PC-3 (cell line): ENCODE measurements at regions not wholly inside any gene's neighbourhood (a gene's known extent, or its start where the extent isn't known, plus 50 kb on each side); places are given as distances from the start of the nearest gene placed in this dataset.
A peak's percentile ranks its signal among the peaks of the same experiment; 100 is the strongest.
"Not testable (repeated sequence)": the region's sequence is repeated elsewhere in the genome, so short reads cannot be mapped to it uniquely, and the experiment has no call there.

Experiments used
- ATAC-seq: fragments of 200-7000 bp; cut with Tn5 transposase; 2 replicates; pipeline ENCODE4 v1.9.1; 2020; ENCODE audit warnings: mild to moderate bottlenecking, moderate library complexity
- BruUV-seq: library from RNA; stranded (reverse); fragments of 400-500 nt; replicated peaks from 2 replicates; lab custom pipeline; 2021; lab: Mats Ljungman, UMichigan
- CTCF ChIA-PET: fragments of 300-600 bp; sonication (Branson Sonifier 250); formaldehyde crosslinking; loops from one replicate; lab custom pipeline; 2022; ENCODE audit warnings: antibody characterized with exemption; lab: Charles Lee
- POLR2A ChIA-PET: fragments of 300-600 bp; sonication (Branson Sonifier 250); formaldehyde crosslinking; loops from one replicate; lab custom pipeline; 2022; ENCODE audit warnings: antibody characterized with exemption; ENCODE audit not compliant: unreplicated experiment; lab: Charles Lee
- DNase-seq: peaks from one replicate; pipeline ENCODE4 v3.0.0-alpha.2; 2015
- H2AFZ ChIP-seq: fragments of 300-600 bp; sonication (generic); 2 replicates; pipeline ENCODE4 v1.6.0; 2016; ENCODE audit warnings: antibody characterized with exemption, low read length
- H3F3A ChIP-seq: fragments of 300-600 bp; sonication (generic); one replicate; pipeline ENCODE4 v1.6.0; 2017; ENCODE audit warnings: antibody characterized with exemption, low read length, control low read depth, mild to moderate bottlenecking; ENCODE audit not compliant: unreplicated experiment
- H3K27ac ChIP-seq: fragments of 300-600 bp; sonication (generic); 2 replicates; pipeline ENCODE4 v1.5.1; 2016; ENCODE audit warnings: mild to moderate bottlenecking, low read length
- H3K27me3 ChIP-seq: fragments of 300-600 bp; sonication (generic); 2 replicates; pipeline ENCODE4 v1.6.1; 2016; ENCODE audit warnings: low read length, mixed read lengths
- H3K36me3 ChIP-seq: fragments of 300-600 bp; sonication (generic); 2 replicates; pipeline ENCODE4 v1.6.1; 2016; ENCODE audit warnings: low read depth, mixed run types, low read length, mixed read lengths
- H3K4me1 ChIP-seq: fragments of 300-600 bp; sonication (generic); 2 replicates; pipeline ENCODE4 v1.5.1; 2016; ENCODE audit warnings: low read length; ENCODE audit not compliant: insufficient read depth
- H3K4me2 ChIP-seq: fragments of 300-600 bp; sonication (generic); 2 replicates; pipeline ENCODE4 v1.6.0; 2016; ENCODE audit warnings: low read length
- H3K4me3 ChIP-seq: fragments of 300-600 bp; sonication (generic); 2 replicates; pipeline ENCODE4 v1.5.1; 2016; ENCODE audit warnings: mild to moderate bottlenecking, low read length, mixed read lengths
- H3K79me2 ChIP-seq: fragments of 300-600 bp; sonication (generic); 2 replicates; pipeline ENCODE4 v1.6.1; 2017; ENCODE audit warnings: low read length, mixed read lengths
- H3K9ac ChIP-seq: fragments of 300-600 bp; sonication (generic); 2 replicates; pipeline ENCODE4 v1.6.0; 2016; ENCODE audit warnings: mild to moderate bottlenecking, low read length
- H3K9me2 ChIP-seq: fragments of 300-600 bp; sonication (generic); replicated peaks from 2 replicates; pipeline ENCODE4 v1.6.1; 2016; ENCODE audit warnings: mixed run types, low read length, mixed read lengths
- H3K9me3 ChIP-seq: fragments of 300-600 bp; sonication (generic); 2 replicates; pipeline ENCODE4 v1.6.1; 2016; ENCODE audit warnings: low read length, mixed read lengths
- H4K20me1 ChIP-seq: fragments of 300-600 bp; sonication (generic); 2 replicates; pipeline ENCODE4 v1.6.1; 2016; ENCODE audit warnings: low read length, mixed read lengths
- CTCF ChIP-seq: fragments of 300-600 bp; sonication (generic); conservative IDR thresholded peaks from 2 replicates; pipeline ENCODE4 v1.5.1; 2017; ENCODE audit warnings: antibody characterized with exemption, low read depth, mild to moderate bottlenecking, low read length
- EZH2 ChIP-seq: fragments of 300-600 bp; sonication (generic); IDR thresholded peaks from one replicate; pipeline ENCODE4 v1.6.1; 2017; ENCODE audit warnings: antibody characterized with exemption, mild to moderate bottlenecking, low read length; ENCODE audit not compliant: unreplicated experiment
- EZH2phosphoT487 ChIP-seq: fragments of 300-600 bp; sonication (generic); IDR thresholded peaks from 2 replicates; pipeline ENCODE4 v1.6.1; 2018; ENCODE audit warnings: mild to moderate bottlenecking, antibody characterized with exemption, low read length, borderline replicate concordance
- intact Hi-C: fragments of 100-400 bp; cut with micrococcal nuclease; formaldehyde crosslinking; loops from 2 replicates; pipeline ENCODE4 v1.9.0; 2023

- no peak overlapping the region for H3K9ac ChIP-seq
- ChIA-PET POLR2A (interaction anchor here (0.7 kb wide), 1 partner anchor 82 kb away, joined by 3 read pairs; no protein-coding TSS in a partner anchor), CTCF (interaction anchor here (0.8 to 1.4 kb wide), 3 partner anchors 77 to 573 kb away, joined by 3 to 7 read pairs (median 5); no protein-coding TSS in a partner anchor)
- H4K20me1 ChIP-seq = no peaks in the 10 kb centered on the region
- no peaks in the 10 kb centered on the region for H3K27me3 ChIP-seq
- peaks cover 15% of the 10 kb centered on the region for H3K9me3 ChIP-seq
- H3K27ac ChIP-seq = no peak overlapping the region
- intact Hi-C loops = loop anchor here (1.0 kb wide), 5 partner anchors 77 to 572 kb away; no protein-coding TSS in a partner anchor
- H3F3A ChIP-seq = no peaks in the 10 kb centered on the region
- no peak overlapping the region for H3K4me2 ChIP-seq
- DNase-seq = peak; percentile 78
- H3K4me1 ChIP-seq = no peaks in the 10 kb centered on the region
- H3K36me3 ChIP-seq = no peaks in the 10 kb centered on the region
- H2AFZ ChIP-seq = no peak overlapping the region
- peak; percentile 98 for ATAC-seq
- H3K4me3 ChIP-seq = no peak overlapping the region
- no TSS peak for BruUV-seq
- no peaks in the 10 kb centered on the region for H3K9me2 ChIP-seq
- no peaks in the 10 kb centered on the region for H3K79me2 ChIP-seq
- TF ChIP-seq EZH2 = no peak
- peak; percentile 90 for TF ChIP-seq CTCF
- no peak for TF ChIP-seq EZH2phosphoT487
Observed at GRCh38 chr10:57579926-57580325, 687.8 kb downstream of the IPMK start.

- Histone ChIP-seq H3K4me3 (no peak overlapping the region), H3K9me3 (no peaks in the 10 kb centered on the region), H3K36me3 (no peaks in the 10 kb centered on the region), H3K79me2 (no peaks in the 10 kb centered on the region), H3K4me2 (no peak overlapping the region), H3K27me3 (no peaks in the 10 kb centered on the region), H3K4me1 (no peaks in the 10 kb centered on the region), H3K9me2 (no peaks in the 10 kb centered on the region), H3K9ac (no peak overlapping the region), H4K20me1 (no peaks in the 10 kb centered on the region), H3F3A (no peaks in the 10 kb centered on the region), H3K27ac (no peak overlapping the region), H2AFZ (no peak overlapping the region)
- TF ChIP-seq EZH2 = no peak
- TF ChIP-seq EZH2phosphoT487 = no peak
- TF ChIP-seq CTCF = no peak
- intact Hi-C loops = no loop called here
- no peak for DNase-seq
- POLR2A ChIA-PET = no interaction called here
- BruUV-seq = no TSS peak
- ATAC-seq = no peak
- CTCF ChIA-PET = no interaction called here
Observed at GRCh38 chr10:57562211-57562610, 705.5 kb downstream of the IPMK start.

GRCh38 chr10:57551774-57552173, 715.9 kb downstream of the IPMK start:
- intact Hi-C loops, CTCF ChIA-PET, BruUV-seq, POLR2A ChIA-PET, DNase-seq, H3K9me2 ChIP-seq, ATAC-seq, H3F3A ChIP-seq, H3K27me3 ChIP-seq, H3K4me3 ChIP-seq, H4K20me1 ChIP-seq, H3K9me3 ChIP-seq, H3K4me2 ChIP-seq, H3K36me3 ChIP-seq, H3K79me2 ChIP-seq, H3K27ac ChIP-seq, H3K4me1 ChIP-seq, H2AFZ ChIP-seq, H3K9ac ChIP-seq: not testable (repeated sequence)
